ENCODE measurements at regions not wholly inside any gene's neighbourhood (a gene's known extent, or its start where the extent isn't known, plus 50 kb on each side); places are given as distances from the start of the nearest gene placed in this dataset.

- DNase-seq, result no peak
Observed at GRCh38 chr4:140211693-140212092, 57.7 kb upstream of the MAML3 start.

DNA sequence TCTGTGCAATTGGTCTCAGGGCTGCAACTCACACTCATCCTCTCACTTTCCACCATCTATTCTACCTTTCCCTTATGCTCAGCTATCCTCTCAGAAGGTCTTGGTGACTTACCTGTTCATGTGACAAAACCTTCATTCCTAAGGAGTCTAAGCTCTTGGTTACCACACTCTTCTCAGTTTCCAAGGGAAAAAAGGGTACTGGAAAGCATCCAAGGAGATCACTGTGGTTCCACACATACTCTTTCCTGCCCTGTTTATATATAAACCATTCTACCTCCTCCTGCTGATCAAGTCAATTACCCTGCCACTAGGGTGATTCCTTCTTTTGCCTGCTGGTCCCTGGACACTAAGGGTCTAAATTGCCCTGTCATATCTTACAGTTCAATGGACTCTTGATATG, 57.2 kb upstream of the MAML3 start:
- no peak for DNase-seq

GRCh38 chr4:140208921-140209320, 54.9 kb upstream of the MAML3 start:
- no peak for DNase-seq
